CD4-positive, alpha-beta memory T cell (primary cell): ENCODE measurements at regions not wholly inside any gene's neighbourhood (a gene's known extent, or its start where the extent isn't known, plus 50 kb on each side); places are given as distances from the start of the nearest gene placed in this dataset.
"Not testable (repeated sequence)": the region's sequence is repeated elsewhere in the genome, so short reads cannot be mapped to it uniquely, and the experiment has no call there.

Source experiments
- CTCF ChIA-PET: fragments of 350-600 bp; sonication (Branson Sonifier 250); formaldehyde crosslinking; loops from one replicate; lab custom pipeline; 2021; ENCODE audit warnings: inconsistent platforms; ENCODE audit not compliant: partially characterized antibody; lab: Charles Lee
- POLR2A ChIA-PET: fragments of 350-600 bp; sonication (Branson Sonifier 250); formaldehyde crosslinking; loops from one replicate; lab custom pipeline; 2021; ENCODE audit not compliant: partially characterized antibody; lab: Charles Lee
- DNase-seq, 5 donors: peaks; one replicate each; pipeline versions ENCODE4 v3.0.0 to v3.0.0-alpha.2; 2020 to 2022; ENCODE audit warnings: mixed read lengths in 1 of 5
- H3K27ac ChIP-seq: one replicate; pipeline ENCODE4 v1.7.0; 2013; ENCODE audit warnings: low read depth, low read length
- H3K27me3 ChIP-seq: 2 replicates; pipeline ENCODE4 v1.7.0; 2013; ENCODE audit warnings: mild to moderate bottlenecking, low read length, moderate library complexity; ENCODE audit not compliant: insufficient read depth
- H3K36me3 ChIP-seq: 2 replicates; pipeline ENCODE4 v1.7.0; 2013; ENCODE audit warnings: mild to moderate bottlenecking, low read length, moderate library complexity; ENCODE audit not compliant: insufficient read depth
- H3K4me1 ChIP-seq: 2 replicates; pipeline ENCODE4 v1.7.0; 2013; ENCODE audit warnings: mild to moderate bottlenecking, low read length, moderate library complexity; ENCODE audit not compliant: insufficient read depth
- H3K4me3 ChIP-seq, 2 donors: one replicate each; pipeline ENCODE4 v1.7.0; 2013; ENCODE audit warnings: low read length in 2 of 2, mild to moderate bottlenecking in 1 of 2
- H3K9me3 ChIP-seq, 2 donors: one replicate each; pipeline ENCODE4 v1.7.0; 2013; ENCODE audit warnings: low read length in 2 of 2, control low read depth in 1 of 2; ENCODE audit not compliant: control insufficient read depth in 1 of 2
- H3K27ac Mint-ChIP-seq, 7 donors: one replicate each; pipeline ENCODE4 v1.8.0; 2020 to 2021; ENCODE audit warnings: mixed read lengths in 7 of 7, mild to moderate bottlenecking in 6 of 7, inconsistent platforms in 3 of 7, moderate library complexity in 3 of 7
- H3K27me3 Mint-ChIP-seq, 2 donors: one replicate each; pipeline ENCODE4 v1.8.0; 2020 to 2021; ENCODE audit warnings: mixed read lengths in 2 of 2
- H3K36me3 Mint-ChIP-seq, 2 donors: one replicate each; pipeline ENCODE4 v1.8.0; 2020 to 2021; ENCODE audit warnings: mixed read lengths in 2 of 2, inconsistent platforms in 1 of 2, mild to moderate bottlenecking in 1 of 2
- H3K4me1 Mint-ChIP-seq, 4 donors: one replicate each; pipeline ENCODE4 v1.8.0; 2020 to 2021; ENCODE audit warnings: mixed read lengths in 4 of 4, mild to moderate bottlenecking in 1 of 4
- H3K4me3 Mint-ChIP-seq, 8 donors: one replicate each; pipeline ENCODE4 v1.8.0; 2020 to 2021; ENCODE audit warnings: mixed read lengths in 8 of 8, mild to moderate bottlenecking in 7 of 8, moderate library complexity in 6 of 8, inconsistent platforms in 3 of 8
- H3K9me3 Mint-ChIP-seq, 8 donors: one replicate each; pipeline ENCODE4 v1.8.0; 2020 to 2021; ENCODE audit warnings: mixed read lengths in 8 of 8, mild to moderate bottlenecking in 5 of 8, inconsistent platforms in 3 of 8, moderate library complexity in 1 of 8
- intact Hi-C: fragments of 100-400 bp; cut with micrococcal nuclease; formaldehyde crosslinking; loops from one replicate; pipeline ENCODE4 v1.15.1; 2023

GRCh38 chrX:4661771-4662170, 948.3 kb upstream of the PRKX start:
- H3K9me3 Mint-ChIP-seq, result peaks cover 0 to 12% (median 7%) of the 10 kb centered on the region in 8 donors
- H3K36me3 Mint-ChIP-seq, result no peaks in the 10 kb centered on the region
- H3K27ac Mint-ChIP-seq, result no peak overlapping the region
- H3K4me3 ChIP-seq, result no peak overlapping the region
- no peaks in the 10 kb centered on the region for H3K4me1 Mint-ChIP-seq
- H3K9me3 ChIP-seq, result no peaks in the 10 kb centered on the region
- ChIA-PET CTCF (no interaction called here), POLR2A (no interaction called here)
- intact Hi-C loops, result no loop called here
- no peaks in the 10 kb centered on the region for H3K27me3 ChIP-seq
- no peak overlapping the region for H3K27ac ChIP-seq
- no peaks in the 10 kb centered on the region for H3K36me3 ChIP-seq
- DNase-seq, result no peak
- no peaks in the 10 kb centered on the region for H3K4me1 ChIP-seq
- no peak overlapping the region for H3K4me3 Mint-ChIP-seq
- H3K27me3 Mint-ChIP-seq, result no peaks in the 10 kb centered on the region

- ChIA-PET CTCF (no interaction called here), POLR2A (no interaction called here)
- no peaks in the 10 kb centered on the region for H3K4me1 Mint-ChIP-seq
- H3K27ac ChIP-seq, result no peak overlapping the region
- no peaks in the 10 kb centered on the region for H3K9me3 ChIP-seq
- no peaks in the 10 kb centered on the region for H3K36me3 ChIP-seq
- H3K27me3 Mint-ChIP-seq, result no peaks in the 10 kb centered on the region
- DNase-seq, result no peak
- intact Hi-C loops, result no loop called here
- H3K27me3 ChIP-seq, result no peaks in the 10 kb centered on the region
- no peak overlapping the region for H3K27ac Mint-ChIP-seq
- no peaks in the 10 kb centered on the region for H3K36me3 Mint-ChIP-seq
- peaks cover 3 to 25% (median 14%) of the 10 kb centered on the region in 8 donors for H3K9me3 Mint-ChIP-seq
- no peak overlapping the region for H3K4me3 ChIP-seq
- H3K4me1 ChIP-seq, result no peaks in the 10 kb centered on the region
- H3K4me3 Mint-ChIP-seq, result no peak overlapping the region
Measured at GRCh38 chrX:4656419-4656818, 943.0 kb upstream of the PRKX start.

- H3K27me3 Mint-ChIP-seq, result no peaks in the 10 kb centered on the region
- H3K9me3 Mint-ChIP-seq, result peaks cover 3 to 25% (median 15%) of the 10 kb centered on the region in 8 donors
- DNase-seq, result no peak
- Histone ChIP-seq H3K27me3 (no peaks in the 10 kb centered on the region), H3K27ac (no peak overlapping the region), H3K4me3 (no peak overlapping the region), H3K4me1 (no peaks in the 10 kb centered on the region), H3K36me3 (no peaks in the 10 kb centered on the region), H3K9me3 (no peaks in the 10 kb centered on the region)
- intact Hi-C loops, result no loop called here
- ChIA-PET POLR2A (no interaction called here), CTCF (no interaction called here)
- H3K36me3 Mint-ChIP-seq, result no peaks in the 10 kb centered on the region
- H3K27ac Mint-ChIP-seq, result no peak overlapping the region
- H3K4me3 Mint-ChIP-seq, result no peak overlapping the region
- no peaks in the 10 kb centered on the region for H3K4me1 Mint-ChIP-seq
Measured at GRCh38 chrX:4655743-4656142, 942.3 kb upstream of the PRKX start.

- ChIA-PET CTCF (no interaction called here), POLR2A (no interaction called here)
- peaks cover 0 to 25% (median 16%) of the 10 kb centered on the region in 8 donors for H3K9me3 Mint-ChIP-seq
- H3K4me3 Mint-ChIP-seq, result no peak overlapping the region
- H3K27ac Mint-ChIP-seq, result no peak overlapping the region
- Histone ChIP-seq H3K4me1 (no peaks in the 10 kb centered on the region), H3K27me3 (no peaks in the 10 kb centered on the region), H3K9me3 (no peaks in the 10 kb centered on the region), H3K27ac (no peak overlapping the region), H3K4me3 (no peak overlapping the region), H3K36me3 (no peaks in the 10 kb centered on the region)
- no peaks in the 10 kb centered on the region for H3K27me3 Mint-ChIP-seq
- H3K4me1 Mint-ChIP-seq, result no peaks in the 10 kb centered on the region
- H3K36me3 Mint-ChIP-seq, result no peaks in the 10 kb centered on the region
- DNase-seq, result no peak
- intact Hi-C loops, result no loop called here
Measured at GRCh38 chrX:4642114-4642513, 928.7 kb upstream of the PRKX start.

GRCh38 chrX:4638036-4638435, 924.6 kb upstream of the PRKX start:
- no peak overlapping the region for H3K4me3 Mint-ChIP-seq
- Histone ChIP-seq H3K9me3 (no peaks in the 10 kb centered on the region), H3K27ac (no peak overlapping the region), H3K36me3 (no peaks in the 10 kb centered on the region), H3K4me3 (no peak overlapping the region), H3K27me3 (no peaks in the 10 kb centered on the region), H3K4me1 (no peaks in the 10 kb centered on the region)
- H3K9me3 Mint-ChIP-seq, result peaks cover 0 to 27% (median 15%) of the 10 kb centered on the region in 8 donors
- DNase-seq, result no peak
- ChIA-PET POLR2A (no interaction called here), CTCF (no interaction called here)
- no peaks in the 10 kb centered on the region for H3K4me1 Mint-ChIP-seq
- H3K27me3 Mint-ChIP-seq, result no peaks in the 10 kb centered on the region
- H3K27ac Mint-ChIP-seq, result no peak overlapping the region
- intact Hi-C loops, result no loop called here
- H3K36me3 Mint-ChIP-seq, result no peaks in the 10 kb centered on the region

GRCh38 chrX:4627414-4627813, 914.0 kb upstream of the PRKX start:
- Histone ChIP-seq H3K4me1 (no peaks in the 10 kb centered on the region), H3K9me3 (no peaks in the 10 kb centered on the region), H3K27ac (no peak overlapping the region), H3K27me3 (no peaks in the 10 kb centered on the region), H3K36me3 (no peaks in the 10 kb centered on the region), H3K4me3 (no peak overlapping the region)
- Mint-ChIP-seq H3K4me3 (no peak overlapping the region), H3K36me3 (no peaks in the 10 kb centered on the region), H3K27ac (no peak overlapping the region), H3K9me3 (peaks cover 0 to 27% (median 9%) of the 10 kb centered on the region in 8 donors), H3K4me1 (no peaks in the 10 kb centered on the region), H3K27me3 (no peaks in the 10 kb centered on the region)
- no peak for DNase-seq
- intact Hi-C loops, result no loop called here
- CTCF ChIA-PET, result no interaction called here
- POLR2A ChIA-PET, result no interaction called here

- H3K4me1 ChIP-seq, result no peaks in the 10 kb centered on the region
- Mint-ChIP-seq H3K9me3 (peaks cover 0 to 24% (median 6%) of the 10 kb centered on the region in 8 donors), H3K36me3 (no peaks in the 10 kb centered on the region), H3K27me3 (no peaks in the 10 kb centered on the region), H3K27ac (no peak overlapping the region), H3K4me1 (no peaks in the 10 kb centered on the region), H3K4me3 (no peak overlapping the region)
- ChIA-PET CTCF (no interaction called here), POLR2A (no interaction called here)
- no peak overlapping the region for H3K4me3 ChIP-seq
- H3K36me3 ChIP-seq, result no peaks in the 10 kb centered on the region
- no peaks in the 10 kb centered on the region for H3K9me3 ChIP-seq
- DNase-seq, result no peak
- intact Hi-C loops, result no loop called here
- H3K27me3 ChIP-seq, result no peaks in the 10 kb centered on the region
- H3K27ac ChIP-seq, result no peak overlapping the region
Measured at GRCh38 chrX:4622486-4623167, 909.2 kb upstream of the PRKX start.

GRCh38 chrX:4613651-4614050, 900.2 kb upstream of the PRKX start:
- H3K36me3 ChIP-seq, H3K27me3 Mint-ChIP-seq, H3K36me3 Mint-ChIP-seq, CTCF ChIA-PET, H3K27ac Mint-ChIP-seq, POLR2A ChIA-PET, H3K27ac ChIP-seq, H3K4me1 Mint-ChIP-seq, H3K9me3 ChIP-seq, intact Hi-C loops, H3K27me3 ChIP-seq, H3K4me1 ChIP-seq, H3K4me3 ChIP-seq, DNase-seq, H3K4me3 Mint-ChIP-seq: not testable (repeated sequence)
- peaks cover 0 to 17% (median 15%) of the 10 kb centered on the region in 8 donors for H3K9me3 Mint-ChIP-seq
